ENCODE measurements at regions not wholly inside any gene's neighbourhood (a gene's known extent, or its start where the extent isn't known, plus 50 kb on each side); places are given as distances from the start of the nearest gene placed in this dataset.

DNA sequence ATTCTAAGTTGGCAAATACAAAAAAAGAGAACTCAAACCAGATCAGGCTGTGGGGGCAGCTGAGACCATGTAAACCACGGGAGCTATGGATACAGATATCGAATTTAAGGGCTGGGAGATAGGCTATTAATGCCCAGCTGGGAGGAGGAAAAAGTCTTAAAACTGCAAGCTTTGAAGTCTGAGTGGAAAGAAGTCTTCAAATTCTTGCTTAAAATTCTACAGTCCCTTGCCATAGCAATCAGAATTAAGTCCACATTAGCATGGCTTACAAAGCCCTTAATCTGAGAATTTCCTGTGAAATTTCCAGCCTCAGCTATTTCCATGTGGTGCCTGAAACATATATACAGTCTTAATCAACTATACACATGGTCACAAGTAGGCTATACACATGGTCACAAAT lies 465.0 kb upstream of the HSF2 start:
- BruUV-seq (replicated peaks) = no TSS peak
- WGBS (ENCODE audit: insufficient coverage, insufficient replicate concordance, low lambda C conversion rate, missing lambda C conversion rate) = 0% methylated on average over 2 of the region's 2 CpGs
- FAIRE-seq (no peak), ATAC-seq (no peak), DNase-seq (ENCODE audit: low read depth, low spot score) (no peak)
- ChIA-PET SMC1A (ENCODE audit: uncharacterized antibody, unreplicated experiment) (interaction anchor here (0.7 kb wide), 1 partner anchor 319 kb away, joined by 4 read pairs; no protein-coding TSS in a partner anchor), RAD21 (ENCODE audit: unreplicated experiment) (no interaction called here), POLR2A (no interaction called here), CTCF (no interaction called here)
- intact Hi-C loops (cut with micrococcal nuclease; ENCODE audit: unreplicated experiment) (no loop called here), in situ Hi-C loops (cut with MboI) (no loop called here)
- H3K4me2 ChIP-seq (ENCODE audit: control insufficient read depth, insufficient read depth) = no peak overlapping the region
- no peak overlapping the region for H3K9ac ChIP-seq (ENCODE audit: control insufficient read depth, insufficient read depth, low read length)
- H4K20me1 ChIP-seq (ENCODE audit: control insufficient read depth, insufficient read depth) = no peaks in the 10 kb centered on the region
- no peaks in the 10 kb centered on the region for H3K4me1 ChIP-seq (ENCODE audit: control insufficient read depth, insufficient read depth, low read length)
- H3K79me2 ChIP-seq (ENCODE audit: control insufficient read depth, insufficient read depth, low read length) = no peaks in the 10 kb centered on the region
- H3K27me3 ChIP-seq (replicated peaks in 1 of 2; ENCODE audit: control insufficient read depth in 2 of 2, insufficient read depth in 2 of 2, low read length in 1 of 2) = no peaks in the 10 kb centered on the region
- no peaks in the 10 kb centered on the region for H3K36me3 ChIP-seq (ENCODE audit: control insufficient read depth in 2 of 2, insufficient read depth in 2 of 2, low read length in 1 of 2)
- H3K9me3 ChIP-seq (replicated peaks; ENCODE audit: control insufficient read depth, insufficient read depth, low read length) = no peaks in the 10 kb centered on the region
- no peak overlapping the region for H2AFZ ChIP-seq (ENCODE audit: control insufficient read depth, low read depth, low read length)
- no peak overlapping the region for H3K27ac ChIP-seq (ENCODE audit: control insufficient read depth, insufficient read depth)
- H3K4me3 ChIP-seq = no peak overlapping the region
- TF ChIP-seq, protein P1, sequence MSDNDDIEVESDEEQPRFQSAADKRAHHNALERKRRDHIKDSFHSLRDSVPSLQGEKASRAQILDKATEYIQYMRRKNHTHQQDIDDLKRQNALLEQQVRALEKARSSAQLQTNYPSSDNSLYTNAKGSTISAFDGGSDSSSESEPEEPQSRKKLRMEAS (IDR thresholded peaks at IDR 0.05; ENCODE audit: low read depth, low read length) = no peak
- TF ChIP-seq BMI1 (IDR thresholded peaks at IDR 0.05; ENCODE audit: borderline replicate concordance) = no peak
- TF ChIP-seq, protein P2, sequence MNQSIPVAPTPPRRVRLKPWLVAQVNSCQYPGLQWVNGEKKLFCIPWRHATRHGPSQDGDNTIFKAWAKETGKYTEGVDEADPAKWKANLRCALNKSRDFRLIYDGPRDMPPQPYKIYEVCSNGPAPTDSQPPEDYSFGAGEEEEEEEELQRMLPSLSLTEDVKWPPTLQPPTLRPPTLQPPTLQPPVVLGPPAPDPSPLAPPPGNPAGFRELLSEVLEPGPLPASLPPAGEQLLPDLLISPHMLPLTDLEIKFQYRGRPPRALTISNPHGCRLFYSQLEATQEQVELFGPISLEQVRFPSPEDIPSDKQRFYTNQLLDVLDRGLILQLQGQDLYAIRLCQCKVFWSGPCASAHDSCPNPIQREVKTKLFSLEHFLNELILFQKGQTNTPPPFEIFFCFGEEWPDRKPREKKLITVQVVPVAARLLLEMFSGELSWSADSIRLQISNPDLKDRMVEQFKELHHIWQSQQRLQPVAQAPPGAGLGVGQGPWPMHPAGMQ (IDR thresholded peaks at IDR 0.05; ENCODE audit: borderline replicate concordance) = no peak
- no peak for TF ChIP-seq ETV6 (conservative IDR thresholded peaks at IDR 0.05 in 1 of 2, IDR thresholded peaks at IDR 0.05 in 1 of 2; ENCODE audit: borderline replicate concordance in 1 of 2, low read depth in 1 of 2)
- TF ChIP-seq RAD51 (IDR thresholded peaks at IDR 0.05) = no peak
- TF ChIP-seq, protein P3, sequence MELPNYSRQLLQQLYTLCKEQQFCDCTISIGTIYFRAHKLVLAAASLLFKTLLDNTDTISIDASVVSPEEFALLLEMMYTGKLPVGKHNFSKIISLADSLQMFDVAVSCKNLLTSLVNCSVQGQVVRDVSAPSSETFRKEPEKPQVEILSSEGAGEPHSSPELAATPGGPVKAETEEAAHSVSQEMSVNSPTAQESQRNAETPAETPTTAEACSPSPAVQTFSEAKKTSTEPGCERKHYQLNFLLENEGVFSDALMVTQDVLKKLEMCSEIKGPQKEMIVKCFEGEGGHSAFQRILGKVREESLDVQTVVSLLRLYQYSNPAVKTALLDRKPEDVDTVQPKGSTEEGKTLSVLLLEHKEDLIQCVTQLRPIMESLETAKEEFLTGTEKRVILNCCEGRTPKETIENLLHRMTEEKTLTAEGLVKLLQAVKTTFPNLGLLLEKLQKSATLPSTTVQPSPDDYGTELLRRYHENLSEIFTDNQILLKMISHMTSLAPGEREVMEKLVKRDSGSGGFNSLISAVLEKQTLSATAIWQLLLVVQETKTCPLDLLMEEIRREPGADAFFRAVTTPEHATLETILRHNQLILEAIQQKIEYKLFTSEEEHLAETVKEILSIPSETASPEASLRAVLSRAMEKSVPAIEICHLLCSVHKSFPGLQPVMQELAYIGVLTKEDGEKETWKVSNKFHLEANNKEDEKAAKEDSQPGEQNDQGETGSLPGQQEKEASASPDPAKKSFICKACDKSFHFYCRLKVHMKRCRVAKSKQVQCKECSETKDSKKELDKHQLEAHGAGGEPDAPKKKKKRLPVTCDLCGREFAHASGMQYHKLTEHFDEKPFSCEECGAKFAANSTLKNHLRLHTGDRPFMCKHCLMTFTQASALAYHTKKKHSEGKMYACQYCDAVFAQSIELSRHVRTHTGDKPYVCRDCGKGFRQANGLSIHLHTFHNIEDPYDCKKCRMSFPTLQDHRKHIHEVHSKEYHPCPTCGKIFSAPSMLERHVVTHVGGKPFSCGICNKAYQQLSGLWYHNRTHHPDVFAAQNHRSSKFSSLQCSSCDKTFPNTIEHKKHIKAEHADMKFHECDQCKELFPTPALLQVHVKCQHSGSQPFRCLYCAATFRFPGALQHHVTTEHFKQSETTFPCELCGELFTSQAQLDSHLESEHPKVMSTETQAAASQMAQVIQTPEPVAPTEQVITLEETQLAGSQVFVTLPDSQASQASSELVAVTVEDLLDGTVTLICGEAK (IDR thresholded peaks at IDR 0.05; ENCODE audit: borderline replicate concordance) = no peak

Data from GM12878 (cell line).